Neural progenitor cell (in vitro differentiated cells): ENCODE measurements at regions not wholly inside any gene's neighbourhood (a gene's known extent, or its start where the extent isn't known, plus 50 kb on each side); places are given as distances from the start of the nearest gene placed in this dataset.

ENCODE experiments used
- CTCF ChIP-seq: fragments of 200-600 bp; sonication (generic); IDR thresholded peaks from 2 replicates; pipeline ENCODE4 v1.5.1; 2017; ENCODE audit warnings: antibody characterized with exemption, mild to moderate bottlenecking
- EZH2 ChIP-seq: fragments of 200-600 bp; sonication (generic); IDR thresholded peaks from 2 replicates; pipeline ENCODE4 v1.6.1; 2017; ENCODE audit warnings: antibody characterized with exemption, mild to moderate bottlenecking, moderate library complexity

GRCh38 chr16:54231919-54232318 is 54.7 kb downstream of the IRX3 start:
- no peak for TF ChIP-seq EZH2
- TF ChIP-seq CTCF: no peak
